ENCODE measurements at regions not wholly inside any gene's neighbourhood (a gene's known extent, or its start where the extent isn't known, plus 50 kb on each side); places are given as distances from the start of the nearest gene placed in this dataset.

GRCh38 chr7:1359681-1360485 lies 99.4 kb downstream of the MICALL2 start:
- WGBS, 2 experiments (ENCODE audit: insufficient coverage in 1 of 2, insufficient read length in 1 of 2), result 87% methylated on average over 13 to 19 of the region's 19 CpGs

GRCh38 chr7:1360521-1360971 lies 98.7 kb downstream of the MICALL2 start:
- Mint-ChIP-seq H3K4me3 (no peak overlapping the region), H3K4me1 (no peaks in the 10 kb centered on the region), H3K27me3 (ENCODE audit: insufficient read depth) (peaks cover 5% of the 10 kb centered on the region), H3K36me3 (ENCODE audit: low read depth) (no peaks in the 10 kb centered on the region), H3K9me3 (no peaks in the 10 kb centered on the region), H3K27ac (no peak overlapping the region)
- H3K4me1 ChIP-seq (ENCODE audit: control insufficient read depth, insufficient read depth, low read length), result no peaks in the 10 kb centered on the region
- 90 to 93% methylated on average over 2 to 12 of the region's 12 CpGs for WGBS, 2 experiments (ENCODE audit: insufficient coverage in 1 of 2, insufficient read length in 1 of 2)
- no peaks in the 10 kb centered on the region for H3K36me3 ChIP-seq (ENCODE audit: control insufficient read depth, insufficient read depth, low read length)
- no peak for TF ChIP-seq CTCF (conservative IDR thresholded peaks at IDR 0.05)
- no peaks in the 10 kb centered on the region for H3K9me3 ChIP-seq (ENCODE audit: control insufficient read depth, low read length)
- no peak overlapping the region for H3K9ac ChIP-seq (ENCODE audit: extremely low read depth, low read length, poor library complexity, severe bottlenecking)
- H3K27ac ChIP-seq (ENCODE audit: low read depth, low read length), result no peak overlapping the region
- H3K27me3 ChIP-seq (ENCODE audit: control insufficient read depth, insufficient read depth, low read length, poor library complexity, severe bottlenecking), result no peaks in the 10 kb centered on the region
- no peak for DNase-seq
- H3K4me3 ChIP-seq (ENCODE audit: low read length), result no peak overlapping the region

More at GRCh38 chr7:1359681-1360485, 99.4 kb downstream of the MICALL2 start:
- Mint-ChIP-seq H3K4me3 (no peak overlapping the region), H3K36me3 (ENCODE audit: low read depth) (no peaks in the 10 kb centered on the region), H3K9me3 (no peaks in the 10 kb centered on the region), H3K27me3 (ENCODE audit: insufficient read depth) (peaks cover 3% of the 10 kb centered on the region), H3K4me1 (no peaks in the 10 kb centered on the region), H3K27ac (no peak overlapping the region)
- Histone ChIP-seq H3K4me3 (ENCODE audit: low read length) (no peak overlapping the region), H3K9me3 (ENCODE audit: control insufficient read depth, low read length) (no peaks in the 10 kb centered on the region), H3K27me3 (ENCODE audit: control insufficient read depth, insufficient read depth, low read length, poor library complexity, severe bottlenecking) (no peaks in the 10 kb centered on the region), H3K4me1 (ENCODE audit: control insufficient read depth, insufficient read depth, low read length) (no peaks in the 10 kb centered on the region), H3K27ac (ENCODE audit: low read depth, low read length) (no peak overlapping the region), H3K9ac (ENCODE audit: extremely low read depth, low read length, poor library complexity, severe bottlenecking) (no peak overlapping the region), H3K36me3 (ENCODE audit: control insufficient read depth, insufficient read depth, low read length) (no peaks in the 10 kb centered on the region)
- TF ChIP-seq CTCF (conservative IDR thresholded peaks at IDR 0.05), result no peak
- DNase-seq, result no peak

- no peak overlapping the region for H3K9ac ChIP-seq (ENCODE audit: extremely low read depth, low read length, poor library complexity, severe bottlenecking)
- no peaks in the 10 kb centered on the region for H3K4me1 ChIP-seq (ENCODE audit: control insufficient read depth, insufficient read depth, low read length)
- WGBS, 2 experiments (ENCODE audit: insufficient coverage in 1 of 2, insufficient read length in 1 of 2), result 87 to 94% methylated on average over 2 to 14 of the region's 14 CpGs
- Mint-ChIP-seq H3K9me3 (peaks cover 2% of the 10 kb centered on the region), H3K4me3 (no peak overlapping the region), H3K27me3 (ENCODE audit: insufficient read depth) (peaks cover 11% of the 10 kb centered on the region), H3K4me1 (no peaks in the 10 kb centered on the region), H3K27ac (no peak overlapping the region), H3K36me3 (ENCODE audit: low read depth) (no peaks in the 10 kb centered on the region)
- H3K9me3 ChIP-seq (ENCODE audit: control insufficient read depth, low read length), result no peaks in the 10 kb centered on the region
- H3K4me3 ChIP-seq (ENCODE audit: low read length), result no peak overlapping the region
- H3K36me3 ChIP-seq (ENCODE audit: control insufficient read depth, insufficient read depth, low read length), result no peaks in the 10 kb centered on the region
- H3K27me3 ChIP-seq (ENCODE audit: control insufficient read depth, insufficient read depth, low read length, poor library complexity, severe bottlenecking), result no peaks in the 10 kb centered on the region
- no peak for DNase-seq
- no peak overlapping the region for H3K27ac ChIP-seq (ENCODE audit: low read depth, low read length)
- TF ChIP-seq CTCF (conservative IDR thresholded peaks at IDR 0.05), result no peak
Observed at GRCh38 chr7:1361016-1361755, 98.1 kb downstream of the MICALL2 start.

All from endodermal cell (in vitro differentiated cells).